GM23338 (cell line): ENCODE measurements at regions not wholly inside any gene's neighbourhood (a gene's known extent, or its start where the extent isn't known, plus 50 kb on each side); places are given as distances from the start of the nearest gene placed in this dataset.

Experiments
- CREB1 ChIP-seq: fragments of 250-450 bp; sonication (Bioruptor Pico); IDR thresholded peaks from 2 replicates; pipeline ENCODE4 v1.5.0; 2020; ENCODE audit warnings: low read depth, mild to moderate bottlenecking, moderate library complexity
- EZH2 ChIP-seq: fragments of 200-600 bp; sonication (generic); IDR thresholded peaks from one replicate; pipeline ENCODE4 v1.8.0; 2017; ENCODE audit warnings: antibody characterized with exemption, mild to moderate bottlenecking, low read depth; ENCODE audit not compliant: unreplicated experiment
- EZH2phosphoT487 ChIP-seq: fragments of 200-600 bp; sonication (generic); IDR thresholded peaks from one replicate; pipeline ENCODE4 v1.8.1; 2018; ENCODE audit warnings: antibody characterized with exemption; ENCODE audit not compliant: unreplicated experiment
- JUNB ChIP-seq: IDR thresholded peaks from one replicate; pipeline ENCODE4 v1.6.1; 2016; ENCODE audit warnings: antibody characterized with exemption; ENCODE audit not compliant: unreplicated experiment
- NANOG ChIP-seq: IDR thresholded peaks from 2 replicates; pipeline ENCODE4 v1.6.1; 2016; ENCODE audit warnings: antibody characterized with exemption, borderline replicate concordance
- POLR2AphosphoS5 ChIP-seq: IDR thresholded peaks from 2 replicates; pipeline ENCODE4 v1.6.1; 2016; ENCODE audit warnings: antibody characterized with exemption, low read depth
- TF ChIP-seq, protein P1 (sequence below), 2 experiments: fragments of 200-600 bp in 1 of 2; sonication (generic) in 1 of 2; conservative IDR thresholded peaks; 2 replicates each; pipeline versions ENCODE4 v1.5.1 to v1.6.1; 2016 to 2017; ENCODE audit warnings: antibody characterized with exemption in 2 of 2, low read depth in 2 of 2, mild to moderate bottlenecking in 2 of 2, moderate library complexity in 1 of 2
- TF ChIP-seq, protein P2 (sequence below): IDR thresholded peaks from one replicate; pipeline ENCODE4 v1.6.1; 2018; ENCODE audit warnings: antibody characterized with exemption; ENCODE audit not compliant: unreplicated experiment
- TF ChIP-seq, protein P3 (sequence below): IDR thresholded peaks from 2 replicates; pipeline ENCODE4 v1.6.1; 2016; ENCODE audit warnings: antibody characterized with exemption

DNA sequence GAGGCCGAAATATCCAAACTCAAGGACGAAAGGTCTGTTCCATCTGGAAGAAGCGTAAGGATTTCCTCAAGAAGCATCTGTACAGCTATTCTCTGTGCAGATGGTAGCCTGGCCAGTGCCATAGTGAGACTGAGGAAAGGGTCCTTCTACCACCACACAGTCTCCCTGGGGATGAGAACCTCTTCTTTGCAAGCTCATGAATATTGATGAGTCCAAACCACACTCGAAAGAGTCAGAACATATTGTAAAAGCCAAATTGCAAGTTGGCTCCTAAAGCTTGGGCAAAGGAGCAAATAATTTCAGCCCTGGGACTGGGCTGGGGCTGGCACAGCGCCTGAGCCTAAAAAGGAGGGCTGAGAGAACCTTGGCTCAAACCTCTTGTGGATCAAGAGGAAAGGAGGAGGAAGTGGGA is 66.1 kb upstream of the PIP4K2A start:
- TF ChIP-seq, protein P1, sequence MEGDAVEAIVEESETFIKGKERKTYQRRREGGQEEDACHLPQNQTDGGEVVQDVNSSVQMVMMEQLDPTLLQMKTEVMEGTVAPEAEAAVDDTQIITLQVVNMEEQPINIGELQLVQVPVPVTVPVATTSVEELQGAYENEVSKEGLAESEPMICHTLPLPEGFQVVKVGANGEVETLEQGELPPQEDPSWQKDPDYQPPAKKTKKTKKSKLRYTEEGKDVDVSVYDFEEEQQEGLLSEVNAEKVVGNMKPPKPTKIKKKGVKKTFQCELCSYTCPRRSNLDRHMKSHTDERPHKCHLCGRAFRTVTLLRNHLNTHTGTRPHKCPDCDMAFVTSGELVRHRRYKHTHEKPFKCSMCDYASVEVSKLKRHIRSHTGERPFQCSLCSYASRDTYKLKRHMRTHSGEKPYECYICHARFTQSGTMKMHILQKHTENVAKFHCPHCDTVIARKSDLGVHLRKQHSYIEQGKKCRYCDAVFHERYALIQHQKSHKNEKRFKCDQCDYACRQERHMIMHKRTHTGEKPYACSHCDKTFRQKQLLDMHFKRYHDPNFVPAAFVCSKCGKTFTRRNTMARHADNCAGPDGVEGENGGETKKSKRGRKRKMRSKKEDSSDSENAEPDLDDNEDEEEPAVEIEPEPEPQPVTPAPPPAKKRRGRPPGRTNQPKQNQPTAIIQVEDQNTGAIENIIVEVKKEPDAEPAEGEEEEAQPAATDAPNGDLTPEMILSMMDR (conservative IDR thresholded peaks at IDR 0.05; ENCODE audit: low read depth in 2 of 2): no peak
- TF ChIP-seq, protein P2, sequence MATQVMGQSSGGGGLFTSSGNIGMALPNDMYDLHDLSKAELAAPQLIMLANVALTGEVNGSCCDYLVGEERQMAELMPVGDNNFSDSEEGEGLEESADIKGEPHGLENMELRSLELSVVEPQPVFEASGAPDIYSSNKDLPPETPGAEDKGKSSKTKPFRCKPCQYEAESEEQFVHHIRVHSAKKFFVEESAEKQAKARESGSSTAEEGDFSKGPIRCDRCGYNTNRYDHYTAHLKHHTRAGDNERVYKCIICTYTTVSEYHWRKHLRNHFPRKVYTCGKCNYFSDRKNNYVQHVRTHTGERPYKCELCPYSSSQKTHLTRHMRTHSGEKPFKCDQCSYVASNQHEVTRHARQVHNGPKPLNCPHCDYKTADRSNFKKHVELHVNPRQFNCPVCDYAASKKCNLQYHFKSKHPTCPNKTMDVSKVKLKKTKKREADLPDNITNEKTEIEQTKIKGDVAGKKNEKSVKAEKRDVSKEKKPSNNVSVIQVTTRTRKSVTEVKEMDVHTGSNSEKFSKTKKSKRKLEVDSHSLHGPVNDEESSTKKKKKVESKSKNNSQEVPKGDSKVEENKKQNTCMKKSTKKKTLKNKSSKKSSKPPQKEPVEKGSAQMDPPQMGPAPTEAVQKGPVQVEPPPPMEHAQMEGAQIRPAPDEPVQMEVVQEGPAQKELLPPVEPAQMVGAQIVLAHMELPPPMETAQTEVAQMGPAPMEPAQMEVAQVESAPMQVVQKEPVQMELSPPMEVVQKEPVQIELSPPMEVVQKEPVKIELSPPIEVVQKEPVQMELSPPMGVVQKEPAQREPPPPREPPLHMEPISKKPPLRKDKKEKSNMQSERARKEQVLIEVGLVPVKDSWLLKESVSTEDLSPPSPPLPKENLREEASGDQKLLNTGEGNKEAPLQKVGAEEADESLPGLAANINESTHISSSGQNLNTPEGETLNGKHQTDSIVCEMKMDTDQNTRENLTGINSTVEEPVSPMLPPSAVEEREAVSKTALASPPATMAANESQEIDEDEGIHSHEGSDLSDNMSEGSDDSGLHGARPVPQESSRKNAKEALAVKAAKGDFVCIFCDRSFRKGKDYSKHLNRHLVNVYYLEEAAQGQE: no peak
- TF ChIP-seq EZH2: no peak
- TF ChIP-seq, protein P3, sequence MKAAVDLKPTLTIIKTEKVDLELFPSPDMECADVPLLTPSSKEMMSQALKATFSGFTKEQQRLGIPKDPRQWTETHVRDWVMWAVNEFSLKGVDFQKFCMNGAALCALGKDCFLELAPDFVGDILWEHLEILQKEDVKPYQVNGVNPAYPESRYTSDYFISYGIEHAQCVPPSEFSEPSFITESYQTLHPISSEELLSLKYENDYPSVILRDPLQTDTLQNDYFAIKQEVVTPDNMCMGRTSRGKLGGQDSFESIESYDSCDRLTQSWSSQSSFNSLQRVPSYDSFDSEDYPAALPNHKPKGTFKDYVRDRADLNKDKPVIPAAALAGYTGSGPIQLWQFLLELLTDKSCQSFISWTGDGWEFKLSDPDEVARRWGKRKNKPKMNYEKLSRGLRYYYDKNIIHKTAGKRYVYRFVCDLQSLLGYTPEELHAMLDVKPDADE: no peak
- TF ChIP-seq EZH2phosphoT487: no peak
- no peak for TF ChIP-seq JUNB
- no peak for TF ChIP-seq NANOG
- TF ChIP-seq POLR2AphosphoS5: no peak
- TF ChIP-seq CREB1: no peak
